NCI-H1105 (cell line): ENCODE measurements at regions not wholly inside any gene's neighbourhood (a gene's known extent, or its start where the extent isn't known, plus 50 kb on each side); places are given as distances from the start of the nearest gene placed in this dataset.
"Not testable (repeated sequence)": the region's sequence is repeated elsewhere in the genome, so short reads cannot be mapped to it uniquely, and the experiment has no call there.

Source experiments
- DNase-seq: peaks from one replicate; lab custom pipeline; 2025; lab: John Stamatoyannopoulos, UW

DNA sequence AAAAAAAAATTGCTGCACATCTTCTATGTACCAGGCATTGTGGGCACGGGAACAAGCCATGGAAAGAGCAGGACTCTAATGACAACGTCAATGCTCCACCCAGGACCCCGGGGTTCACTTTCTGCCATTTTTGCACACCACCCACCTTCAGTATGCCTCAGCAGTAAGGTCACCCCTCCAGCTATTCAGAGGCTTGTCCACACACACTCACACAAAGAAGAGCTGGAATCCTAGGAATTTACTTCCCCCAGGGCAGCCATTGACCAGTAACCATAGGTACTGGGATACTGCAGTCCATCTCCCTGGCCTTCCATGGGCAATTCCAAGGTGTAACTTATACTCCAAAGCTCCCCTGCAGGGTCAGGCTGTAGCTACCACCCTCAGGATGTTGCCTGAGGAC, 170.8 kb downstream of the SUCLG1 start:
- no peak for DNase-seq

DNA sequence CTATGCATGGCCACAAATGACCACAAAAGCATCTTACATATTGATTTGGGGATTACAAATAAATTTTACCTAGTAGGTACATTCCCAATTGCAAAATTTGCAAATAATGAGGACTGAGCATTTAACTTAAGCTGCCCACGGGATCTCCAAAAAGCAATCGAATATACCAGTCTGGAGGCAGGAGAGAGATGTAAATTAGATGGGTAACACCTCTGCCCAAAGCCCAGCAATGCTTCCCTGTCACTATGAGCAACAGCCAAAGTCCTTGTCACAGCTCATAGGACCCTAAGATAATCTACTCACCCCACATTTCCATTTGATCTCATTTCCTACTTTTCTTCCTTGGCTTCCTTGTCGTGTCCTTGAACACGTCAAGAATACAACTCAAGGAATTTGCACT, 172.2 kb downstream of the SUCLG1 start:
- DNase-seq: no peak

DNA sequence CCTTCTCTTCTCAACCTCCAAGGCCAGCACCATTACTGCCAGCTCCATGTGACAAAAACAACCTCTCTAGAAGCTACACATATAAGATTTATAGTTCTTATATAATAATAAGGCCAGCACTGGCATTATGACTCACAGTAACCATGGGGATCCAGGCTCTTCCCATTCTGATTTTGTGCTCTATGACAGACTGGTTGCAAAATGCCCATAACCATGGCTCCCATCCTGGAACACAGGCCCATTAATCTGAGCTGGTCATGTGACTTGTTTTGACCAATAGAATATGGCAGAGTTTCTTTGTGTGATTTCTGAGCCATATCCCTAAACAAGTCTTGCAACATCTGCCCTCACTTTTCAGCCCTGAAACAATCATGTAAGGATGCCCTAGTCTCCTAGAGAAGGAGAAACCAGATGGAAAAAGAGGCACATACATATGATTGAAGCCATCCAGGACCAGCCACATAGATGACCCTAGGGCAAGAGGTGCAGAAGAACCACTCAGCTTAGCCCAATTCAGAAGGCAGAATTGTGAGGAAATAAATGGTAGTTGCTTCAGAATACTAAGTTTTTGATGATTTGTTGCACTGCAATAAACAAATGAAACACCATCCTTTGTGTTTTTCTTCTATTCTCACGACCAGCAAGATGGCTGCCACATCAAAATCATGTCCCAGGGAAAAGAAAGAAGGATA, 173.9 kb downstream of the SUCLG1 start:
- DNase-seq: no peak

DNA sequence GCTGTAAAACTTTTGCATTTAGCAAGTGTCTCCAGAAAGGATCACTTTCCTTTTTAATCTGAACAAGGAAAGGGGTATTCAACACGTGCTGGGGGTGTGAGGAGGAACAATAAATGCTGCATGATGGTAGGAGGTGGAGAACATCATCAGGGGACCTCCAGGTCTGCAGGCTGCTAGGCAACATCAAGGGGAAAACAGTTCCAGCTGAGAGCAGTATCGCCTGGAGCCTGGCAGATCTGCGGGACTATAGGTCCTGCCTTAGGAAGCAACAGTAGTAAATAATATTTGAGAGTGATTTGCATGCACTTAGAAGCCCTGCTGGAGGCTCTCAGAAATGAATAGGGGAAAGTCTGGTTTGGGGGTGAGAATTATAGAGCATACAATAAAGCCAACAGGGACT, 175.6 kb downstream of the SUCLG1 start:
- no peak for DNase-seq

DNA sequence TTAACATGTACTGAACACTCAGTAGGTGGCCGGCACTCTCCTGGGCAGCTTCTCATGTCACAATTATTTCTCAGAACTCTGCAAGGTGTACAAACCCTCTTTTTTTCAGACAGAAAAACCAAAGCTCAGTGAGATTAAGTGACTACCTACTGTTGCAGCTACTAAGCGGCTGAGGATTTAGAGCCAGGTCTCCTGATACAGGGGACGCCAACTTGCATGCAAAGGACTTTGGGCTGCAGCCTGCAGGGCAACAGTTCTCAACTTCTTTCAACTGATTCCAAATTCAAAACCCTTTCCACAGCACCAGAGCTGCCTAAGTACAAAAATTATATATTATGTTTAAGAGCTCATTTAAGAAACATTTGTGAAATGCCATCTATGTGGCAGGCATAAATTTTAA, 177.6 kb downstream of the SUCLG1 start:
- no peak for DNase-seq

DNA sequence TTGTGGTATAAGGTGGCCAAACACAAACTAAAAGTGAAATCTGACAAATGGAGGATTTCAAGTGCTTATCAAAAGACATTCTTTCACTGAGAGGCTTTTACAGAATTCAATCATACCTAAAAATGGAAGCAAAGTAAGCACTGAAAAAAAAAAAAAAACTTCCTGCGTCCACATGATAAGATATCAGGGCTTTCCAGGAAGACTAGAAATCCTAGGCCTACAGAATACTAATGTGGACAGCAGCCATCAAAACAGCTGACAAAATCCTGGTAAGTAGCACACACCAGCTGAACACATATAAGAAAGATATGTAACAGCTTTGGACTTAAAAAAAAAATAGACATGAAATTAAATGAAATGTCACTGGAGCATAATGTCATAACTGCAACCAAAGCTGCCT, 178.2 kb downstream of the SUCLG1 start:
- no peak for DNase-seq

DNA sequence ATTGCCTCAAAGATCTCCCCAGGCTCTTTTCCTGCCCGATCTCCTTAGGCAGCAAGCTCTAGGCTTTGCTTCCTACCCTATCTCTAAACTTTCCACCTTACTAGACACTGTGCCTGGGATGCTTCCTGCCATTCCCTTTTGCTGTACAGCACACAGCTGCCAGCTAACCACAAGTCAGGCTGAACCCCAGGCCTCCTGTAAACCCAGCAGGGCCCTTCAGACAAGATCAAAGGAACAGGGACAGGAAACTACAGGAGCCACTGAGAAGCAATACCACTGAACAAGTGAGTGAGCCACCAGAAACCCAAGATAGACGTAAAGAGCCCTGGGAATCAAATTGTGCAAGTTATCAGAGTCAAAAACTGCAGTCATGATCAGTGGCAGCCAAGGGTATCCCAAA, 180.7 kb downstream of the SUCLG1 start:
- no peak for DNase-seq

DNA sequence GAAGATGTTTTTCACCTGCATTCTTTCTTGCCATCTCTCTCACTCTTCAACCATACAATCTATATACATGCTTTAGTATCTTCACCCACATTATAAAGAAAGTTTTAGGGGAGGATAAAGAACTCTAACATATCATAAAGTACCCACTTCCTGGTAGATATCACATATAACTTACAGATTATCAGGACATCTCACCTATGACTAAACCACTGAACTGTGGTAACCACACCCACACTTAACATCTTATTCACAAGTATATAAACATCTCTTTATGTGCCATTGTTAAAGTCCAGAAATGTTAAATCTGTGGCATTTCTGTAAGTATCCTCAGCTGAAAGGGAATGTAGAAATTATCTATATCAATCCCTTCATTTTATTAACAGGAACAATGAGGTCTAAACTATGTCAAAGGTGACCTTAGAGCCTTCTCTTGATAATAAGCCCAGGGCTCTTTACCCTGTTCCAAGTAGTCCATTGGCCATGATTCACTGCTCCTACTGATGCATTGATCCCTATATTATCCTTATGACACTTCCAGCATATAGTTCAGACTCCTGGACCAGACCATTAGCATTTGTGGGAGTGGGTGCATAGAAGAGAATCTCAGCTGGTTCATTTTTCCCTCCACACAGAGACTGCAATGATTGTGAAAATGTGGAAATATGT, 182.4 kb downstream of the SUCLG1 start:
- DNase-seq: no peak

DNA sequence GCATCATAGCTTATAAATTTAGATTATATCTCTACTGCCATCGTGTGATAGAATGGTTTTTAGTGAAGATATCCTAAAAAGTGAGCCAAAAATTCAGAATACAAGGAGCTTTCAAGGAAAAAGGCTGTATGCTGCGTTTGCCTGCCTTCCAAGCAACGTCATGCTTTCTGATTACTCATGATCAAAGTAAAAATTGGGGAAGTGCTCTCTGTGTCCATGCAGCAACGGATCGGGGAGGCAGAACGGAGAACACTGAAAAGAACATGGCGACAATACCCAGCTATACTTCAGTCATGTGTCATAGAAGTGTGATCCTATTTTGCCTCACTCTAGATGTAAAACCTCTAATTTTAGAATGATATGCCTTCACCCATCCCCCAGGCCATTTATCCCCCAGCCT, 185.7 kb downstream of the SUCLG1 start:
- no peak for DNase-seq

DNA sequence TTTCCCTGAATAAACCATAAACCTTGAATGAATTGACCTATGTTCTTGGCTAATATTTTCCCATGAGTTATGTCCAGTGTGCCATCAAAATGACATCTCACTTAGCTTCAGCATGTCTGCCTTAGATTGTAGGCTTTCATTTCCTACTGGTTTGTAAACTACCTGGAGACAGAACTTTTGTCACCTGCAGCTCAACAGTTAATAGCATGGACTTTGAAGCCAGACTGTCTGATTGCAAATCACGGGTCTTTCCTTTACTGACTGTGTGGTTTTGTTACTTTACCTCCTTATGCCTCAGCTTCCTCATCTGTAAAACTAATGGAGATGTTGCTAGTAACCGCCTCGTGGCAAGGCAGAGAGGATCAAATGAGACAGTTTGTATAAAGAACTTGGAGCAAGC, 187.1 kb downstream of the SUCLG1 start:
- no peak for DNase-seq

DNA sequence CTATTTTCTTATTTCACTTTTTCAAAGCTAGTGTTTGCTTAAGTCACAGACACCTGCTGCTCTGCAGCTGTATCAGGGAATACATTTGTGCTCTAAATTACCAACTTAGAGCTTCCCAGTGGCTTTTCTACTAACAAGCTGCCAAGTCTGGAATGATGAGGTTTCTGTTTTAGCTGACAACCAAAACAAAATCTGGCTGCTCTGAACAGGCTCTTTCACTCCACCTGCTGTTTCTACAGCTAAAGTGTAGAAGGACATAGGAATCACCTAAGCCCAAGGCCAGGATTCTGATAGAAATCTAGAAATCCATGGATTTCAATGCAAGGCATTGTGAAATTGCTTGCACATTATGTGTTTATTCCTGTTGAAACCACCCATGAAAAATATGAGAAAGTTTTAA, 201.2 kb downstream of the SUCLG1 start:
- DNase-seq: no peak

DNA sequence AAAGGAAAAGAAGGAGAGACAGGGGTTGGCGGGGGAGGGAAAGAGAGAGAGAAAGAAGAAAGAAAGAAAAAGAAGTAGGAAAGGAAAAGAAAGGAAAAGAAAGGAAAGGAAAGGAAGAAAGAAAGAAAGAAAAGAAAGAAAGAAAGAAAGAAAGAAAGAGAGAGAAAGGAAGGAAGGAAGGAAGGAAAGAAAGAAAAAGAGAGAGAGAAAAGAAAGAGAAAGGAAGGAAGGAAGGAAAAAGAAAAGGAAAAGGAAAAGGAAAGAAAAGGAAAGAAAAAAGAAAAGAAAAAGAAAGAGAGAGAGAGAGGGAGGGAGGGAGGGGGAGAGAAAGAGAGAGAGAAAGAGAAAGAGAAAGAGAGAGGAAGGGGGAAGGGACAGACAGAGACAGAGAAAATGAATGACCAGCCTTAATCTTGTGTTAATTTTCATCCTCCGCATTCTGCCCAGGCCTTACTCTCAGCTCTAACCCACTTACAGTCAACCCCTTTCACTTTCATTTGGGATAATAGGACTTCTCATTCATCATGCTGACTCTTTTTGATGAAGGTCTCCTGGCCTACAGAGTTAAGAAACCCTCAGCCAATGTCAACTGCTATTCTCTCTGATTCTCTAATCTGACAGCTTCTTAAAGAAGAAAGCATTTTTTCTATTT, 207.3 kb downstream of the SUCLG1 start:
- DNase-seq: no peak

DNA sequence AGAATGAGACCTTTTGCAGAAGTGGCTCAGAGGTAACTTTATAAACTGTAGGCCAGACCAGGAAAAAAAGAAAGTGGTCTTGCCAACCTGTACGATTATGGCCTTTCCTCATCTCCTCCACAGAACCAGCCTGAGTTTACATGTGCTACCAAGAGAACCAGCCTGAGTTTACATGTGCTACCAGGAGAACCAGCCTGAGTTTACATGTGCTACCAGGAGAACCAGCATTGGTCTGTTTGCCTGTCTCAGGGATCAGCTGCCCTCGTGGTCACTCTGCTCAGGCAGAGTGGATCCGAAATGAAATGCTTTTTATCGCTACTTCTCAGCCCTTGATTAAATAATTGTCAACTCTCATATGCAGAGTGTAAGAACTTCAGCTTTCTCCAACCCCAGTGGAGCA, 209.9 kb downstream of the SUCLG1 start:
- DNase-seq: no peak

DNA sequence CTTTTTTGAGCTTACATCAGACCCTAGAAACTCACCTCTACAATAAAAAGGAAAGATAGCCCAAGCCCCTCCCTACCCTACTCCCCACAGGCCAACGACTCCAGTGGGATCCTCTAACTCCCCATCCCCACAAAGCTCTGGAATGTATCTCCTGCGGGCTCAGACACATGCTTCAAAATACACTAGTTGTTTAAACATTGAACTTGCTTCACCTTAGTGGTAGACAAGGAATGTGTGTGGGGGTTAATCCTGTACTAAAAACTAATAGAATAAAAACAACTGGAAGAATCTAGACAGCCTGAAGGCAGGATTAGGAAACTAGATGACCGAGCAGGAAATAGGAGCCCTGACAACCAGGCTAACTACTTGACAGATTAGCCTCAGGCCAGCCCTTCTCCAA, 211.5 kb downstream of the SUCLG1 start:
- no peak for DNase-seq

DNA sequence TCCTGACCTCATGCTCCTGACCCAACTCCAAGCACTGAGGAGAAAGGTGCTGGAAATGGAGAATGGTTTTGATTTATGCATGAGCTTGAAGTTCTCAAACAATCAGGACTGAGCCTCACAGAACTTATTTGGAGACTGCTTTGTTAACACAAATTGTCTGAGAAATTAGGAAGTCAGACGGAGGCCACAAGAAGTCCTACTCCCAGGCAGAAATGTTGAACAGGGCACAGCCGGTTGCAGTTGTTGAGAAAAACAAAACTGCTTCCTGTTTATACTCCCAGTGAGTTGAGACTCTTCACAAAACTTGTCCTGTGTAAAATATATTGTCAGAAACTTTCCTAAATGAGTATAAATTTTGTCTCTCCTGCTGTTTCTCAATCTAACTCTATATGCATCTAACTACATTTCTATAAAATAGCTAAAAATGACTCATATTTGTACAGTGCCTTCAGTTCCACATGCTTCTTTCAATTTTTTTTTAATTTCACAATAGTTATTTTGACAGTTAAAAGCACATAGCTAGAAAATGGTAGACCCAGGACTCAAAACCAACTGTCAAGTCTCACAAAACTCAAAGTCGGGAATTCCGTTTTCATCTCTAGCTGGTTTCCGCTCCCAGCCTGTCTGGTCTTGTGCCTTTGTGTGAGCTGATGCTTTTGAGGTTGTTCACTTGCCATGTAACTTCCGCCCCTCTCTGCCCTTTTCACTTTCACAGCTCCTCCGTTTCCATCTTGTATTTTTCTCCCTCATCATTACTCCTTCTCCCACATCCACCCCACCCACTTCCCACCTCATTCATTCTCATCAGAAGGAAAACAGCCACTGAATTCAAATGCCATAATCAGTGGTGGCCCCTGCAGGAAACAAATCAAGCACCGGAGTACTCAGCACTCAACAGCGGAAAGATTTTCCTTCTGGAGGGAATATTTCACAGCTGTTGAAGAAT, 215.0 kb downstream of the SUCLG1 start:
- DNase-seq: no peak

DNA sequence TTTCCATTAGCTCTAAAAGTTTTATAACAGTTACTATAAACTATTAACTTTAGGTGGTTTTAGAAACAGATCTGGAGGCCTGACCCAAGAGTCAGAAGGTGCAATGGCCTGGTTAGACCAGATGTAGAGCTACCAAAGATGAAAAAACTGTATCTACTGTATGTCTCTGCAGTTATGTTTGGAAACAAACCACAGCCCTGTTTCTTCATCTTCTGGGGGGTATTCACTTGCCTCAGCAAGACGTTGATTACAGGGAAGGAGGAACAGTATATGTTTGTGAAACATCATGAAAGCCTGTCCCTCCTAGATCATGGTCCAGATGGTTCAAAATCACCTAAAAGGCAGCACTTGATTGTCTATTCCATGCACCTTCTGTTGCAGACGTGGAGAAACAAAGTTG, 220.2 kb downstream of the SUCLG1 start:
- DNase-seq: no peak

DNA sequence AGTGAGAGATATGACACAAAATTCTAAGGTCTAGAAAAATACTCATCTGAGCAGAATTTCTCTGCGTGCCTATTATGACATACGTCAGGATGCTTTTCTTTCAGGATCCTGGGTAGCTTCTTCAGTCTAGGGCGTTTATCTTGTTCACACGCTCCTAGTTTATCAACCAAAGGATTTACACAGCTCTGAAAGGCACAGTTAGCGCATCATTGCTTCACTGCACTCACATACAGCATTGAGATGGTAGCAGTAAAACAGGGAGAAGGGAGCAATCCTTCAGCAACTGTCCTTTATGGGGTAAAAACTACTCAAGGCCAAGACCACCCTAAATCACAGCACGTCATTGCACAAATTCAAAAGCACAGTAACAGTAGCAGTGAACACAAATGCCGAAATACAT, 222.8 kb downstream of the SUCLG1 start:
- DNase-seq: no peak

DNA sequence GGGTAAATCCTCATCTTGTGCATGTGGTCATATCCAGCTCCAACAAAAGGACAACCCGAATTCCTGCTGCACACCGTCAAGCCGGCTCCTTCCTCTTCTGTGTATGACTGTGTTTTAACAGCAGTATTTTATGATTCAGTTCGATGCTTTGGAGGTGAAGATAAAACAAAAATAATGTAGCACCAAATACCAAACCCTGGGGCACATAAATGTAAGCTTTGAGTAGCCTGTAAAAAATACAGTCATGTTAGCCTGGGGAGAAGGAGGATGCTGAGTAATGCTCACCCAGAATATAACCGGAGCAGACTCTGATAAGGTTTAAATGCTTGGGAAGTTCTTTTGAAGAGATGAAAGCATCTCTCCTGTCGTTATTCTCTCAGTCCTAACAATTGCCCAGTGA, 225.0 kb downstream of the SUCLG1 start:
- no peak for DNase-seq

DNA sequence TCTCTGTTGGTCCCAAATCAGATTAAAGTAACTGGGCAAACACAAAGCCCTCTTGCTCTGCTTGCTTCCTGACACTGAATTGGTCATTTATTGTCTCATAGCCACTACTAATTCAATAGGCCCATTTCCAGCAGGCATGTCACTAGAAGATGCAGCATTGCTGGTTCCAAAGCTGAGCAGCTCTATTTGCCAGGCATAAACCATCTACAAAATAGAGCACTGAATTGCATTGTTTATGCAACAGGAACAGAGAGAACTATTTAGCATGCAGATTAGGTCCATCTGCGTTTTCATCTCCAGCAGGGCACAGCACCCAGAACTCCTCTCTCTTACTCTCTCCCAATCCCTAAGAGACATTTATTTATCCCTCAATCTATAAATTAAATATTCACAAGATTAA, 227.6 kb downstream of the SUCLG1 start:
- DNase-seq: no peak

DNA sequence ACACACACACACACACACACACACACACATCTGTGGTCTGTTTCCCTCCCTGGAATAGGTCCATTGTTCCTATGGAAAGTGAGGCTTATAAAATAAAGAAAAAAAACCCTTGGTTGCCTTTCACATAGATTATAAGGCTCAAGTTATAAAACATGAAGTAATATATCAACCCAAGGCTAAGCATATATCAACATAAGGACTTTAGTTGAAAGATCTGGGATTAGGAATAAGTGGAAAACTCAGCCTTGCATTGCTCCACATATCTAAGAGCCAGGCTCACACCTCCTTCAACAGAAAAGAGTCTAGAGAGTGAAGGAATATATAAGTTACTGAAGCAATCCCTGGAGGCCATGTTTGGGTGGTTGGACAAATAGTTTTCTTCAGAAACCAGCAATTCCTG, 235.0 kb downstream of the SUCLG1 start:
- DNase-seq: no peak

DNA sequence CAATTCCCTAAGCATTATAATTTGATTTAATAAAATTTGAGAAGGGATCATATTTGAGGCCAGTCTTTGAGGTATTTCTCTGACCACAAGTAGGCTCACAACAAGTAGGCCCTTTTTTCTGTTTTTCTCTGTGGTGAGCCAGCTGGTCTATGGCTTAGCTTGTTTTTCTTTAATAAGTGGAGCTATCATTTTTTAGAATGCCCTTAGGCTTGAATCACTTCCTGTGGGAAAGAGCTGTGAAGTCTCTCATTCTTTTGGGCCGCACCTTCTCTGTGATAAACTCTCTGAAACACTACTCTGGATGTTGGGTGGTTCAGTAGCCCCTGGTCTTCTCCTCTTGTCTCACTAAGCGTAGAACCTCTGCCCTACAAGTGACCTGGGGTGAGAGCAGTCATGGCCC, 235.9 kb downstream of the SUCLG1 start:
- DNase-seq: no peak

DNA sequence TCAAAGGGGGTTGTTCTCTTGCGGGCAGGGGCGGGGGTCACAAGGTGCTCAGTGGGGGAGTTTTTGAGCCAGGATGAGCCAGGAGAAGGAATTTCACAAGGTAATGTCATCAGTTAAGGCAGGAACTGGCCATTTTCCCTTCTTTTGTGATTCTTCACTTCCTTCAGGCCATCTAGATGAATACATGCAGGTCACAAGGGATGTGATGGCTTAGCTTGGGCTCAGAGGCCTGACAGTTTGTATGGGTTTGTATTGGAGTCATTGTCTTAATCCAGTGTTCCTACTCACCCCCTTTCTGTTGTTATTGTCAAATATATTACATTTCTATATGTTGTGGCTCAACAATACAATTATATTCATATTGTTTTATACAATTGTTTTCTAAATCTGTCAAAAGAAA, 238.0 kb downstream of the SUCLG1 start:
- DNase-seq: not testable (repeated sequence)

DNA sequence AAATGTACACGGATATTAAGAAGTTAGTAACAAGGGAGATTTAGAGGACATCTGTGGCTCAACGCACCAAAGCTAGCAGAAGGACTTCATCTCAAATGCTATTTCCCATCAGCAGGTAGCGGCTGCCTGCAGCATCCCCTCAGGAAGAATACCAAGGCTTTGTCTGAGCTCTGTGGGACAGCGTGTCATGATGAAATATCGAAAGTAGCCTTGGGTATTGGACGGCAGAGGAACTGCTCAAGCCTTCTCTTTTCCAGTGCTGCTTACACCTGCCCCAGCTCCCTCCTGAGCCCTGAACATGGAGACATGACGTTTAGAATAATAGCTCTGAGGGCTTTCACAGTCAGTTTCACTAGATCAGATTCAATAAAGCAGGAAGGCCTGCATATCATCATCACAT, 241.6 kb downstream of the SUCLG1 start:
- DNase-seq: no peak
